Sciatic nerve (tissue), 2 donors: ENCODE measurements at regions not wholly inside any gene's neighbourhood (a gene's known extent, or its start where the extent isn't known, plus 50 kb on each side); places are given as distances from the start of the nearest gene placed in this dataset.
A peak's percentile ranks its signal among the peaks of the same experiment; 100 is the strongest.

Experiments used
- ATAC-seq: fragments of 200-7000 bp; cut with Tn5 transposase; one replicate; pipeline ENCODE4 v1.9.1; 2020; ENCODE audit warnings: mild to moderate bottlenecking, moderate library complexity
- DNase-seq: peaks from one replicate; pipeline ENCODE4 v3.0.0-alpha.2; 2020; ENCODE audit warnings: low spot score
- intact Hi-C: fragments of 100-400 bp; cut with DNase I; formaldehyde crosslinking; loops from one replicate; pipeline ENCODE4 v1.14.2; 2022
- donor health status: DM: no; HTN: no; CAD: no.
- donor health status: DM: no; HTN: no; CAD: no.

GRCh38 chr20:36102809-36103596 lies 51.5 kb upstream of the EPB41L1 start:
- DNase-seq (no peak), ATAC-seq (peak; percentile 19)
- intact Hi-C loops: no loop called here

GRCh38 chr20:36104244-36104643 lies 50.3 kb upstream of the EPB41L1 start:
- intact Hi-C loops: no loop called here
- no peak for ATAC-seq
- no peak for DNase-seq
